ENCODE measurements at regions not wholly inside any gene's neighbourhood (a gene's known extent, or its start where the extent isn't known, plus 50 kb on each side); places are given as distances from the start of the nearest gene placed in this dataset.
"Not testable (repeated sequence)": the region's sequence is repeated elsewhere in the genome, so short reads cannot be mapped to it uniquely, and the experiment has no call there.

GRCh38 chr13:73548449-73548848 lies 489.6 kb downstream of the KLF5 start:
- no peak for DNase-seq (ENCODE audit: low read depth in 2 of 3, low spot score in 2 of 3)

- DNase-seq (ENCODE audit: low read depth in 2 of 3, low spot score in 2 of 3): no peak
These were observed 488.4 kb downstream of the KLF5 start for GRCh38 chr13:73547239-73547638.

GRCh38 chr13:73544175-73544574 lies 485.4 kb downstream of the KLF5 start:
- DNase-seq (ENCODE audit: low read depth in 2 of 3, low spot score in 2 of 3): no peak

GRCh38 chr13:73542446-73542845 lies 483.6 kb downstream of the KLF5 start:
- no peak for DNase-seq (ENCODE audit: low read depth in 2 of 3, low spot score in 2 of 3)

GRCh38 chr13:73536865-73537264 lies 478.1 kb downstream of the KLF5 start:
- DNase-seq (ENCODE audit: low read depth in 2 of 3, low spot score in 2 of 3): no peak

- DNase-seq (ENCODE audit: low read depth in 2 of 3, low spot score in 2 of 3): no peak
These were observed 476.5 kb downstream of the KLF5 start for GRCh38 chr13:73535341-73535740.

- no peak for DNase-seq (ENCODE audit: low read depth in 2 of 3, low spot score in 2 of 3)
These were observed 474.2 kb downstream of the KLF5 start for GRCh38 chr13:73532987-73533510.

GRCh38 chr13:73532582-73532981 lies 473.8 kb downstream of the KLF5 start:
- no peak for DNase-seq (ENCODE audit: low read depth in 2 of 3, low spot score in 2 of 3)

GRCh38 chr13:73531014-73531413 lies 472.2 kb downstream of the KLF5 start:
- no peak for DNase-seq (ENCODE audit: low read depth in 2 of 3, low spot score in 2 of 3)

GRCh38 chr13:73522937-73523336 lies 464.1 kb downstream of the KLF5 start:
- no peak for DNase-seq (ENCODE audit: low read depth in 2 of 3, low spot score in 2 of 3)

GRCh38 chr13:73521985-73522524 lies 463.2 kb downstream of the KLF5 start:
- no peak for DNase-seq (ENCODE audit: low read depth in 2 of 3, low spot score in 2 of 3)

- DNase-seq (ENCODE audit: low read depth in 2 of 3, low spot score in 2 of 3): peak in 2 of 3 donors; percentile 4 to 18
These were observed 462.5 kb downstream of the KLF5 start for GRCh38 chr13:73521290-73521624.

- DNase-seq (ENCODE audit: low read depth in 2 of 3, low spot score in 2 of 3): peak in 1 of 3 donors; percentile 2
These were observed 461.9 kb downstream of the KLF5 start for GRCh38 chr13:73520566-73521289.

- DNase-seq (ENCODE audit: low read depth in 2 of 3, low spot score in 2 of 3): not testable (repeated sequence)
These were observed 461.3 kb downstream of the KLF5 start for GRCh38 chr13:73520135-73520534.

GRCh38 chr13:73519396-73520116 lies 460.8 kb downstream of the KLF5 start:
- no peak for DNase-seq (ENCODE audit: low read depth in 2 of 3, low spot score in 2 of 3)

- DNase-seq (ENCODE audit: low read depth in 2 of 3, low spot score in 2 of 3): no peak
These were observed 459.0 kb downstream of the KLF5 start for GRCh38 chr13:73517766-73518165.

- no peak for DNase-seq (ENCODE audit: low read depth in 2 of 3, low spot score in 2 of 3)
These were observed 457.9 kb downstream of the KLF5 start for GRCh38 chr13:73516731-73517130.

GRCh38 chr13:73514208-73514607 lies 455.4 kb downstream of the KLF5 start:
- no peak for DNase-seq (ENCODE audit: low read depth in 2 of 3, low spot score in 2 of 3)

GRCh38 chr13:73513751-73514150 lies 454.9 kb downstream of the KLF5 start:
- DNase-seq (ENCODE audit: low read depth in 2 of 3, low spot score in 2 of 3): no peak

GRCh38 chr13:73508841-73509240 lies 450.0 kb downstream of the KLF5 start:
- DNase-seq (ENCODE audit: low read depth in 2 of 3, low spot score in 2 of 3): no peak

- DNase-seq (ENCODE audit: low read depth in 2 of 3, low spot score in 2 of 3): no peak
These were observed 446.6 kb downstream of the KLF5 start for GRCh38 chr13:73505376-73505890.

GRCh38 chr13:73499695-73500094 lies 440.9 kb downstream of the KLF5 start:
- DNase-seq (ENCODE audit: low read depth in 2 of 3, low spot score in 2 of 3): no peak
